Duodenal mucosa (tissue), 2 donors: ENCODE measurements at regions not wholly inside any gene's neighbourhood (a gene's known extent, or its start where the extent isn't known, plus 50 kb on each side); places are given as distances from the start of the nearest gene placed in this dataset.

ENCODE experiments used
- H3K27ac ChIP-seq: one replicate; pipeline ENCODE4 v1.7.0; 2013; ENCODE audit warnings: low read depth, low read length
- H3K27me3 ChIP-seq, 2 donors: one replicate each; pipeline ENCODE4 v1.7.0; 2013; ENCODE audit warnings: low read length in 2 of 2, control low read depth in 1 of 2; ENCODE audit not compliant: insufficient read depth in 2 of 2, control insufficient read depth in 1 of 2
- H3K36me3 ChIP-seq, 2 donors: one replicate each; pipeline ENCODE4 v1.7.0; 2013; ENCODE audit warnings: low read length in 2 of 2, control low read depth in 1 of 2; ENCODE audit not compliant: insufficient read depth in 2 of 2, control insufficient read depth in 1 of 2
- H3K4me1 ChIP-seq, 2 donors: one replicate each; pipeline ENCODE4 v1.7.0; 2013; ENCODE audit warnings: low read length in 2 of 2, control low read depth in 1 of 2; ENCODE audit not compliant: insufficient read depth in 2 of 2, control insufficient read depth in 1 of 2
- H3K4me3 ChIP-seq, 2 donors: one replicate each; pipeline ENCODE4 v1.7.0; 2013; ENCODE audit warnings: low read length in 2 of 2, low read depth in 1 of 2
- H3K9ac ChIP-seq, 2 donors: one replicate each; pipeline ENCODE4 v1.7.0; 2013; ENCODE audit warnings: low read length in 2 of 2, low read depth in 1 of 2
- H3K9me3 ChIP-seq, 2 donors: one replicate each; pipeline ENCODE4 v1.7.0; 2013; ENCODE audit warnings: low read length in 2 of 2, control low read depth in 1 of 2; ENCODE audit not compliant: control insufficient read depth in 1 of 2

DNA sequence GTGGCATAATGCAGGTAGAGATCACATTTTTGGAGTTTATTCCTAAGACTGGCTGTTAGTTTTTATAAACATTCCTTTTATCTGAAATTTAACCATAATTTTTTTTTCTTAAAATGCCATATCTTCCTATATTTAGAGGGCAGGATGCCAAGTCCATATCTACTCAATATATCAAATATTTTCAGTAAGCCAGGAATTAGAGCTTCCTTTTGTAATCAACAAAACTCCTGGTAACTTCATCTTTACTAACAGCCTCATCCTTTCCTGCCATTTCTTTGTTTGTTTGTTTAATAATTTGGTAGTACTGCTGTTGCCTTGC is 136.3 kb downstream of the OLIG3 start:
- no peaks in the 10 kb centered on the region for H3K36me3 ChIP-seq
- no peaks in the 10 kb centered on the region for H3K27me3 ChIP-seq
- no peaks in the 10 kb centered on the region for H3K9me3 ChIP-seq
- no peak overlapping the region for H3K9ac ChIP-seq
- H3K27ac ChIP-seq = no peak overlapping the region
- peaks cover 2 to 6% of the 10 kb centered on the region in 2 donors for H3K4me1 ChIP-seq
- H3K4me3 ChIP-seq = no peak overlapping the region

DNA sequence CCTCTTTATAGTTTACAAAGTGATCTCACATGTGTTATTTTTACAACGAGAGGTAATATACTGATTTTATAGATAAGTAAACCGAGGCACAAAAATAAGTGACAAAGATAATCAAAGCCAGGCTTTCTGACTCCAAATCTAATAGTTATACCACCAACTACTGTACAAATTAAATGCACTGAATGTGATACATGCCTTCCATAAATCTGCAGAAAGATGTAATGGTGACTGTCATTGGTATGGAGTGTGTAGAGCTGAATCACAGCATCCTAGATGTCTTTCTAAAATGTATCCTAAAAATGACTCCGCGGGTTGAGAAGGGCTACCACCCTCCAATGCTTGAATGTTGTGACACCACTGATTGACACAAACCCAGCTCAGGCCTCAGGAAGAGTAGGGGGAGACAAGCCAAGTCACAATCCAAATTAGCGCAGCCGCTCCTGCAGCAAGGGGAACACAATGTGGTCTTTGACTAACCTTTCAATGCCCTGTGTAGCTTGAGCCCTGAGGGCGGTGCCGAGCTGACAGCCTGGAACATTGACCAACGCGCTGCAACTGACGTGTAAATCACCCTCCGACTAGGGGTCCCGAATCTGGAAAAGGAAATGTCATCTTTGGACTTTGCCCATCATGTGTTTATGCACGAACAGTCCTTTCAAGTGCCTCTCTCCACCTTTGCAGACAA is 136.8 kb downstream of the OLIG3 start:
- Histone ChIP-seq H3K27me3 (no peaks in the 10 kb centered on the region), H3K9me3 (no peaks in the 10 kb centered on the region), H3K36me3 (no peaks in the 10 kb centered on the region), H3K27ac (no peak overlapping the region), H3K4me1 (peaks cover 3 to 9% of the 10 kb centered on the region in 2 donors), H3K9ac (no peak overlapping the region), H3K4me3 (no peak overlapping the region)

DNA sequence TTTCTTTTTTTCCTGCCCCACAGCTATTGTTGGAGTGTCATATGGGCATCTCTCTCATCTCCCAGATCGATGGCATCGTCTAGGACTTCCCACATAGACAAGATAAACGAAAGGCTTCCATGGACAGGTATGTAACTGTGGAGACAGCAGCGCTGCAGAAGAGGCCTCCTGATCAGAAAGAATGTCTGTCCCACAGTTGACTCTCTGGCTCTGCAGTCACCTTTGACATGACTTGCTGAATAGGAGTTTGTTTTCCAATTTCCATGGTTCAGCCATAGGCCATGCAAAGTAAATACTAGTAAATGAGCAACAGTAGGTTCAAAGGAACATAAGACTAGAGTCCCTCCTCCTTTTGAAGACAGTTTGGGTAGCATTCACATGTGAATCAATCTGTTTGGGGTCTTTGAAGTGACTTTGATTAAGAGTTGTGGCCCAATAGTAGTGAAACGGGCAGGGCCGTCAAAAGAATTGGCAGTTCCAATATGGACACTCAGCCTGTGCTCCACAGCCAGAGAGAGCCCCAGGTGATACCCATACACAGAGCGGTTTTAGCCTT is 134.7 kb upstream of the IFNGR1 start:
- H3K9me3 ChIP-seq = no peaks in the 10 kb centered on the region
- H3K27ac ChIP-seq = no peak overlapping the region
- H3K4me3 ChIP-seq = no peak overlapping the region
- H3K36me3 ChIP-seq = no peaks in the 10 kb centered on the region
- peaks cover 3 to 9% of the 10 kb centered on the region in 2 donors for H3K4me1 ChIP-seq
- no peaks in the 10 kb centered on the region for H3K27me3 ChIP-seq
- no peak overlapping the region for H3K9ac ChIP-seq

DNA sequence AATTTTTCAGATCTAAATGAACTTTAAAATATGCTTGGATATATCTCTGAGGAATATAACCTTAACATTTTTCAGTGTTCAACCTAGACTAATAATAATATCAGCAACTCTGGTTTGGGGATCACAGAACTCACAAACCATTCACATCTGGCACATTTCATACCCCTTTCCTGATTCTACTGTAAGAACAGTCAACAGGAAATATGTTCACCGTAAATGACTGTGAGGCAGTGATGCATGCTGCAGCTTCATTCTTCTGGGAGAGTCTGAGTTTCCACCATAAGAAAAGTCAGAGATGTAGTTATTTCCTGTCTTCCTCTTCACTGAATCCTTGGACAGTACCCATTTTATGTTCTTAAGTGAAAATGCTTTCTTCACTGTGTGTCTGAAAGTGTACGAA is 134.2 kb upstream of the IFNGR1 start:
- Histone ChIP-seq H3K36me3 (no peaks in the 10 kb centered on the region), H3K4me3 (no peak overlapping the region), H3K9ac (no peak overlapping the region), H3K9me3 (no peaks in the 10 kb centered on the region), H3K4me1 (peaks cover 3 to 9% of the 10 kb centered on the region in 2 donors), H3K27ac (no peak overlapping the region), H3K27me3 (no peaks in the 10 kb centered on the region)

DNA sequence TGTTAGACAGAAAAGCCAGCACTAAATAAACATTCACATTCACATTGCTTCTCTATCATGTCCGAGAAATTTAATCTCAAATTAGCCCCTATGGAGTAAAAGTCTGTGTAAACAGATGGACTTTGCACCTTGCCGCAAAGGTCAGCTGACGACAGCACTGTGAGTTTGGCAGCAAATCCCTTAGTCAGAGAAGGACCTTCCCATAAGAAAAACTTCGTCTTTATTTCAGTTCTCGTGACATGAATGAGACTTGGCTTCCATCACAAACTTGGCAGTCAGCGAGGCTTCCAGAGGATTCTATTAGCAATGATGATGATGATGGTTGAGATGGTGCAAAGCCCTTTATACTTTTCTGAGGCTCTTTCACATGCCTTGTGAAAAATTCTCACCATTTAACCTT is 133.7 kb upstream of the IFNGR1 start:
- peaks cover 3 to 9% of the 10 kb centered on the region in 2 donors for H3K4me1 ChIP-seq
- H3K36me3 ChIP-seq = no peaks in the 10 kb centered on the region
- H3K9ac ChIP-seq = no peak overlapping the region
- no peak overlapping the region for H3K4me3 ChIP-seq
- H3K9me3 ChIP-seq = no peaks in the 10 kb centered on the region
- no peak overlapping the region for H3K27ac ChIP-seq
- H3K27me3 ChIP-seq = no peaks in the 10 kb centered on the region

DNA sequence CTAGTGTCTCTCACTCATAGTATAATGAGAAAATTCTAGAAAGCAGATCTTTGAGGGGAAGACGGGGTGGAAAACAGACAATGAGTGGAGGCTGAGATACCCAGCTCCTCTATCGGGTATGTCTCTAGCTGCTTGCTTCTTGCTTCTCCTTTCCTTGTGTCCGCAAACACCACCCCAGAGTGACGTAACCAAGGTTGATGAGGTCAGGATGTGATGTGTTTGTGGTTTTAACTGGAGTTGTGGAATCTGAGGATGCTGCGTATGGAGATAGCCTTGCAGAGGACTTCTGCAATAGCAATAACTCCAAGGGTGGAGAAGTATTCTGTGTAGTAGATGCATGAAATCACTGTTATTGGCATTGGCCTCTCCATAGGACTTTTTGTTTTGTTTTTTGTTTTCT is 132.7 kb upstream of the IFNGR1 start:
- Histone ChIP-seq H3K4me1 (peaks cover 3 to 9% of the 10 kb centered on the region in 2 donors), H3K4me3 (no peak overlapping the region), H3K27ac (no peak overlapping the region)

DNA sequence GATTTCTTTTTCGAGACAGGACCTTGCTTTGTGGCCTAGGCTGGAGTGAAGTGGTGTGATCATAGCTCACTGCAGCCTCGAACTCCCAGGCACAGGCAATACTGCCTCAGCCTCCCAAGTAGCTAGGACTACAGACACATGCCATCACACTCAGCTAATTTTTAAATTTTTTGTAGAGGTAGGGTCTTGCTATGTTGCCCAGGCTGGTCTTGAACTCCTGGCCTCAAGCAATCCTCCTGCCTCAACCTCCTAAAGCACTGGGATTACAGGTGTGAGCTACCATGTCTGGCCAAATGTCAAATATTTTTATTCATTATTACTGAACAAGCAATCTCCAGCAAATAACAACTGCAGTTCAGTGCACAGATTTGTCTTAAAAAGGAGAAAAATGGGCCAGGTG is 131.7 kb upstream of the IFNGR1 start:
- no peak overlapping the region for H3K4me3 ChIP-seq
- H3K9ac ChIP-seq = no peak overlapping the region

More for the DNA sequence above, 132.7 kb upstream of the IFNGR1 start:
- H3K36me3 ChIP-seq = no peaks in the 10 kb centered on the region
- H3K9me3 ChIP-seq = no peaks in the 10 kb centered on the region
- no peaks in the 10 kb centered on the region for H3K27me3 ChIP-seq
- H3K9ac ChIP-seq = no peak overlapping the region

DNA sequence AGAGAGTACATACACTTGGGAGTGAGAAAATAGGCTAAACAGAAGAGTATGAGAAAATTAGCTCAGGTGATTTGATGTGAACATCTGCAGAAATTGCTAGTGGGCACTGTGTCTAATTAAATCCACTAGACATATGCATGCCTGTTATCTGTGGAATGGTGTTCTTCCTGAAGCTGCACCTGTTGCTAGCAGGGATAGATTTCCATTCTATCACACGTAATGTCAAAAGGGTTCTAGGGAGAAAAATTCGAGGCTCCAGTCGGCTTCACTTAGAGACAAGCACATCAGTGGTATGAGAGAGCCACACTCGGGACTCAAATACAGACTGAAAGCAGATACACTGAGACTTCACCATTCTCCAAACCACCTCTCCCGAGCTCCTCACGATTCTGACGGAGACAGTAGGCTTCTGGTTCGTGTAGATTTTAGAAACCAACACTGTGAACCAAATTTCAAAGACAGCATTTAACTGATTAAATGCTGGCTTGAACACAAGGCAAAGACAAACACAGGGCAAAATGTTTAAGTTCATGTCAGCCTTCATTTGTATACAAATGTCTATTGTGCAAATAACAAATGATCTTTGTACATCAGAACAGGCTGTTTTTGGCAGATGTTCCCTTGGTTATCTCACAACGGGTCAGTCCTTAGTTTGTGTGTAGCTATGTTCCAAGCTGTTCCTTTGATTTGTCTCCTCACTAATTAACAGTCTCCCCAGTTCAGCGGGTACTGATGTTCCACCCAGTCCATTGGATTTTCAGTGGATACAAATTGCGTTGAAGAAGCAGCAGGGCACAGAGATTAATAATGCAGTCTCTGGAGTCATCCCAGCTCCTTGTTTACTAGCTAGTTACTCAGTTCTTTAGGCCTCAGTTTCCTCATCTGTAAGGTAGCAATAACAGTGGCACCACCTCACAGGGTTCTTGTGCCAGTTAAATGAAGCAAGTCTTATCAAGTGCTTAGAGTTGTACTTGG is 131.0 kb upstream of the IFNGR1 start:
- no peaks in the 10 kb centered on the region for H3K27me3 ChIP-seq
- H3K36me3 ChIP-seq = no peaks in the 10 kb centered on the region
- H3K4me3 ChIP-seq = no peak overlapping the region
- H3K9me3 ChIP-seq = no peaks in the 10 kb centered on the region
- peaks cover 3 to 9% of the 10 kb centered on the region in 2 donors for H3K4me1 ChIP-seq
- no peak overlapping the region for H3K9ac ChIP-seq
- H3K27ac ChIP-seq = no peak overlapping the region

More for the DNA sequence above, 131.7 kb upstream of the IFNGR1 start:
- H3K4me1 ChIP-seq = peaks cover 3 to 9% of the 10 kb centered on the region in 2 donors
- H3K9me3 ChIP-seq = no peaks in the 10 kb centered on the region
- no peaks in the 10 kb centered on the region for H3K36me3 ChIP-seq
- H3K27ac ChIP-seq = no peak overlapping the region
- H3K27me3 ChIP-seq = no peaks in the 10 kb centered on the region

DNA sequence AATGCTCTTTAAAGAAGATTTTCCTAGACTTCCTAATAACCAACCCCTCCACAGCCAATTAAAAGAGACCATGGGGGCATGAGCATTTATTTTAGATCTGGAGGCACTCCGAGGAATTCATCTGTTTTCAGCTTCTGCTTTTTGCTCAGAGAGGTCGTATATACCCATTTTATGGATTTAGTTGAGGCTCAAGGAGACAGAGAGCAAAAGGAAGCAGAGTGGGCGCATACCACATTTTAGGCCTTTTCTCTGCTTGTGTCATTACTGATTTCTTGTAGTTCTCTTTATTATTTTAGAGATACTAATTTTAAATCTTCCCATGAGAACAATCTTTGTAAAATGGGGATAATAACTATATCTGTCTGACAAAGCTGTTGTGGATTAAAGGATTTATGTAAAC is 129.6 kb upstream of the IFNGR1 start:
- Histone ChIP-seq H3K27me3 (no peaks in the 10 kb centered on the region), H3K4me3 (no peak overlapping the region), H3K36me3 (no peaks in the 10 kb centered on the region), H3K4me1 (peaks cover 3 to 14% of the 10 kb centered on the region in 2 donors), H3K9me3 (no peaks in the 10 kb centered on the region), H3K27ac (no peak overlapping the region), H3K9ac (no peak overlapping the region)

DNA sequence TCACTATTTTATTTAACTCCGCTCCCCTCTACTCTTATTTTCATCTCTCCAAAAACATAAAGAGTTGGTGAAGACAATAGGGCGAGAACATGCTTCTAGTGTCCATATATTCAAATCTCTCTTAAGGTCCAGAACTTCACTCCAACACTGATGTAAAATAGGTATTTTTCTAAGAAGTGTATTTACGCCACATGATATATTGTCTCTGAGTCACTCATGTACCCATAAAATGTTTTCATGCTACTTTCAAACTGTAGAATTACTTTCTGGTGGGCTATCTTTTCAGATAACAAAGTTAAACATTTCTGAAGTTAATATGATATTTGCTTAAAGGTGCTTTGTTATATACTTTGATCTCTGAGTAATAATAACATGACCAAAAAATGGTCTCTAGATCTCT is 124.1 kb upstream of the IFNGR1 start:
- peak overlapping the region in 1 of 2 donors; percentile 80 for H3K4me3 ChIP-seq
- H3K27ac ChIP-seq = no peak overlapping the region
- no peaks in the 10 kb centered on the region for H3K27me3 ChIP-seq
- H3K9ac ChIP-seq = no peak overlapping the region
- H3K4me1 ChIP-seq = peaks cover 12 to 21% of the 10 kb centered on the region in 2 donors
- no peaks in the 10 kb centered on the region for H3K36me3 ChIP-seq
- H3K9me3 ChIP-seq = no peaks in the 10 kb centered on the region
